ENCODE measurements at regions not wholly inside any gene's neighbourhood (a gene's known extent, or its start where the extent isn't known, plus 50 kb on each side); places are given as distances from the start of the nearest gene placed in this dataset.

DNA sequence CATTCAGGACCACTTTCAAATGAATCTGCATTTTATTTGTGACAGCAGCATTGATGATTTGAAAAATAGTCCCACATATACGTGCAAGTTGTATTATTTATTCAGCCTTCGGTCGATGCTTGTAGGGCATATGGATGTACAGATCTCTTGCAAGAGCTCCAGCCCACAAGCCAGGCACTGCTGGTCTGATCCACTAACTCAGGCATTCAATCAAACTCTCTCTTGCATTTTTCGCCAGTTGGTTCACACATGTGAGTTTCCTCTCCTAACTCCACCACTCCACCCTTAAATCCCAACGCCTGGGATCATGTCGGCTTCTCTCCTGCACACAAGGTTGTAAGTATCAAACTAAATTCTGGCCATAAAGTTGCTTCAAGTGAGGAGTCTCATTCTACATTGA, 318.7 kb downstream of the CYP26B1 start:
- TF ChIP-seq, protein P1, sequence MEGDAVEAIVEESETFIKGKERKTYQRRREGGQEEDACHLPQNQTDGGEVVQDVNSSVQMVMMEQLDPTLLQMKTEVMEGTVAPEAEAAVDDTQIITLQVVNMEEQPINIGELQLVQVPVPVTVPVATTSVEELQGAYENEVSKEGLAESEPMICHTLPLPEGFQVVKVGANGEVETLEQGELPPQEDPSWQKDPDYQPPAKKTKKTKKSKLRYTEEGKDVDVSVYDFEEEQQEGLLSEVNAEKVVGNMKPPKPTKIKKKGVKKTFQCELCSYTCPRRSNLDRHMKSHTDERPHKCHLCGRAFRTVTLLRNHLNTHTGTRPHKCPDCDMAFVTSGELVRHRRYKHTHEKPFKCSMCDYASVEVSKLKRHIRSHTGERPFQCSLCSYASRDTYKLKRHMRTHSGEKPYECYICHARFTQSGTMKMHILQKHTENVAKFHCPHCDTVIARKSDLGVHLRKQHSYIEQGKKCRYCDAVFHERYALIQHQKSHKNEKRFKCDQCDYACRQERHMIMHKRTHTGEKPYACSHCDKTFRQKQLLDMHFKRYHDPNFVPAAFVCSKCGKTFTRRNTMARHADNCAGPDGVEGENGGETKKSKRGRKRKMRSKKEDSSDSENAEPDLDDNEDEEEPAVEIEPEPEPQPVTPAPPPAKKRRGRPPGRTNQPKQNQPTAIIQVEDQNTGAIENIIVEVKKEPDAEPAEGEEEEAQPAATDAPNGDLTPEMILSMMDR (IDR thresholded peaks at IDR 0.05) = no peak
- TF ChIP-seq POLR2AphosphoS5 (IDR thresholded peaks at IDR 0.05) (no peak), POLR2A (IDR thresholded peaks at IDR 0.05) (no peak)

Data from stomach (tissue), 4 donors.